ENCODE measurements at regions not wholly inside any gene's neighbourhood (a gene's known extent, or its start where the extent isn't known, plus 50 kb on each side); places are given as distances from the start of the nearest gene placed in this dataset.

- no peak for TF ChIP-seq CTCF (conservative IDR thresholded peaks at IDR 0.05; ENCODE audit: low read length)
- no peak for TF ChIP-seq EZH2phosphoT487 (IDR thresholded peaks at IDR 0.05; ENCODE audit: borderline replicate concordance)
Measured at GRCh38 chr7:50834679-50835078, 52.0 kb upstream of the GRB10 start.

Data from Loucy (cell line).